ENCODE measurements at regions not wholly inside any gene's neighbourhood (a gene's known extent, or its start where the extent isn't known, plus 50 kb on each side); places are given as distances from the start of the nearest gene placed in this dataset.

GRCh38 chr19:28037186-28037585 lies 1175.8 kb downstream of the UQCRFS1 start:
- H3K36me3 ChIP-seq (ENCODE audit: insufficient read depth, low read length), result no peaks in the 10 kb centered on the region
- TF ChIP-seq CTCF (IDR thresholded peaks at IDR 0.05; ENCODE audit: extremely low read depth, low read depth, low read length), result no peak
- H3K79me2 ChIP-seq (ENCODE audit: insufficient read depth, low read length), result no peaks in the 10 kb centered on the region
- no peak overlapping the region for H3K4me3 ChIP-seq (ENCODE audit: insufficient read depth, low read length)
- H3K27ac ChIP-seq (ENCODE audit: low read depth, low read length), result no peak overlapping the region
- H3K4me2 ChIP-seq (ENCODE audit: insufficient read depth, low read length), result no peak overlapping the region
- no peak overlapping the region for H2AFZ ChIP-seq (ENCODE audit: low read length)
- H4K20me1 ChIP-seq (ENCODE audit: insufficient read depth, low read length), result no peaks in the 10 kb centered on the region
- H3K4me1 ChIP-seq (ENCODE audit: insufficient read depth, low read length), result no peaks in the 10 kb centered on the region
- DNase-seq (ENCODE audit: insufficient read length, low spot score, missing footprints), result no peak
- H3K27me3 ChIP-seq (ENCODE audit: insufficient read depth, low read length), result no peaks in the 10 kb centered on the region
- no peaks in the 10 kb centered on the region for H3K9me3 ChIP-seq (ENCODE audit: low read depth, low read length)

DNA sequence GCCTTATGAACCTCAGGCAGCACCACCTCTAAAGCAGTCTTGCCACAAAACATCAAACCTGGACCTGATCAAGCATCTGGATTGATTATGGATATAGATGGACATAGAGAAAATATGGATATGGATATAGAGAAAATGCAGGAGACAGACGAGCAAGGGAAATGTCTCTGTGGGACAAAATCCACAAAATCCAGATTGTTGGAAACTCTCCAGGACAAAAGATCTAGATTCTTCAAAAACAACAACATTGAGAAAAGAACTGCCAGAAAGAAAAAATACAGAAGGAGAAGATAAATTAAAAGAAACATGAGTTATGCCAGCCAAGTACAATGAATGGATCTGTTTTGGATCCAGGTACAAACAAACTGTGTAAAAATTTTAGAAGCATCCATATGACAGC lies 1176.5 kb downstream of the UQCRFS1 start:
- no peak for DNase-seq (ENCODE audit: insufficient read length, low spot score, missing footprints)
- Histone ChIP-seq H3K36me3 (ENCODE audit: insufficient read depth, low read length) (no peaks in the 10 kb centered on the region), H3K4me2 (ENCODE audit: insufficient read depth, low read length) (no peak overlapping the region), H2AFZ (ENCODE audit: low read length) (no peak overlapping the region), H3K9me3 (ENCODE audit: low read depth, low read length) (no peaks in the 10 kb centered on the region), H3K79me2 (ENCODE audit: insufficient read depth, low read length) (no peaks in the 10 kb centered on the region), H3K4me3 (ENCODE audit: insufficient read depth, low read length) (no peak overlapping the region), H3K4me1 (ENCODE audit: insufficient read depth, low read length) (no peaks in the 10 kb centered on the region), H4K20me1 (ENCODE audit: insufficient read depth, low read length) (no peaks in the 10 kb centered on the region), H3K27me3 (ENCODE audit: insufficient read depth, low read length) (no peaks in the 10 kb centered on the region), H3K27ac (ENCODE audit: low read depth, low read length) (no peak overlapping the region)
- no peak for TF ChIP-seq CTCF (IDR thresholded peaks at IDR 0.05; ENCODE audit: extremely low read depth, low read depth, low read length)

DNA sequence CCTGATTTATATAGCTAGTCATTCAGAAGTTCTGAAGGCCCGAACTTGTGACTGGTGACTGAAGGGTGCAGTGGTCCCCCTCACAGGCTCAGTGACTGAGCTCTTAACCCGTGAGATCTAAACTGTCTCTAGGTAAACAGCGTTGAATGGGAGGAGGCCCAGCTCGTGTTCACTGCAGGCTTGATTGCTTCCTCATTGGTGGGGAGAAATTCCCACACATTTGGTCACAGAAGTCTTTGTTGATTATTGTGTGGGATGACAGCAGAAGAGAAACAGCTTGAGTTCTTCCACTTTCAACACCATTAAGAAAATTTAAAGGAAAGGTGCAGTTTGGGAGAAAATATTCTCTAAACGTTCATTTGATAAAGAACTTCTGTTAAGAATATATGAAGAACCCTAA lies 1178.0 kb downstream of the UQCRFS1 start:
- Histone ChIP-seq H3K4me2 (ENCODE audit: insufficient read depth, low read length) (no peak overlapping the region), H3K4me3 (ENCODE audit: insufficient read depth, low read length) (no peak overlapping the region), H3K27ac (ENCODE audit: low read depth, low read length) (no peak overlapping the region), H3K4me1 (ENCODE audit: insufficient read depth, low read length) (no peaks in the 10 kb centered on the region), H3K9me3 (ENCODE audit: low read depth, low read length) (no peaks in the 10 kb centered on the region), H3K27me3 (ENCODE audit: insufficient read depth, low read length) (no peaks in the 10 kb centered on the region), H2AFZ (ENCODE audit: low read length) (no peak overlapping the region), H4K20me1 (ENCODE audit: insufficient read depth, low read length) (no peaks in the 10 kb centered on the region), H3K36me3 (ENCODE audit: insufficient read depth, low read length) (no peaks in the 10 kb centered on the region), H3K79me2 (ENCODE audit: insufficient read depth, low read length) (no peaks in the 10 kb centered on the region)
- TF ChIP-seq CTCF (IDR thresholded peaks at IDR 0.05; ENCODE audit: extremely low read depth, low read depth, low read length), result no peak
- DNase-seq (ENCODE audit: insufficient read length, low spot score, missing footprints), result no peak

- H3K9me3 ChIP-seq (ENCODE audit: low read depth, low read length), result no peaks in the 10 kb centered on the region
- no peaks in the 10 kb centered on the region for H3K4me1 ChIP-seq (ENCODE audit: insufficient read depth, low read length)
- H3K79me2 ChIP-seq (ENCODE audit: insufficient read depth, low read length), result no peaks in the 10 kb centered on the region
- no peaks in the 10 kb centered on the region for H3K27me3 ChIP-seq (ENCODE audit: insufficient read depth, low read length)
- DNase-seq (ENCODE audit: insufficient read length, low spot score, missing footprints), result no peak
- H3K4me2 ChIP-seq (ENCODE audit: insufficient read depth, low read length), result no peak overlapping the region
- H2AFZ ChIP-seq (ENCODE audit: low read length), result no peak overlapping the region
- no peak overlapping the region for H3K27ac ChIP-seq (ENCODE audit: low read depth, low read length)
- H3K4me3 ChIP-seq (ENCODE audit: insufficient read depth, low read length), result no peak overlapping the region
- no peak for TF ChIP-seq CTCF (IDR thresholded peaks at IDR 0.05; ENCODE audit: extremely low read depth, low read depth, low read length)
- no peaks in the 10 kb centered on the region for H4K20me1 ChIP-seq (ENCODE audit: insufficient read depth, low read length)
- H3K36me3 ChIP-seq (ENCODE audit: insufficient read depth, low read length), result no peaks in the 10 kb centered on the region
Observed at GRCh38 chr19:28028881-28029444, 1184.0 kb downstream of the UQCRFS1 start.

All from osteoblast (primary cell).